Caco-2 (cell line): ENCODE measurements at regions not wholly inside any gene's neighbourhood (a gene's known extent, or its start where the extent isn't known, plus 50 kb on each side); places are given as distances from the start of the nearest gene placed in this dataset.

Experiments
- BruUV-seq: library from RNA; stranded (reverse); fragments of 400-500 nt; replicated peaks from 2 replicates; lab custom pipeline; 2021; lab: Mats Ljungman, UMichigan
- CTCF ChIA-PET: fragments of 300-600 bp; sonication (Branson Sonifier 250); formaldehyde crosslinking; loops from one replicate; lab custom pipeline; 2022; ENCODE audit warnings: antibody characterized with exemption; lab: Charles Lee
- POLR2A ChIA-PET: fragments of 300-600 bp; sonication (Branson Sonifier 250); formaldehyde crosslinking; loops from one replicate; lab custom pipeline; 2022; ENCODE audit warnings: antibody characterized with exemption; lab: Charles Lee
- DNase-seq, 2 experiments: peaks; one replicate each; pipeline versions ENCODE4 v3.0.0 to v3.0.0-alpha.2; 2020 to 2022
- H3K27me3 ChIP-seq: replicated peaks from 2 replicates; pipeline ENCODE4 v1.6.0; 2011; ENCODE audit warnings: low read length; ENCODE audit not compliant: control insufficient read depth, insufficient read depth
- H3K36me3 ChIP-seq: 2 replicates; pipeline ENCODE4 v1.5.1; 2011; ENCODE audit warnings: low read length; ENCODE audit not compliant: control insufficient read depth, insufficient read depth
- H3K4me1 ChIP-seq: fragments of 250-450 bp; sonication (Bioruptor Pico); 2 replicates; pipeline ENCODE4 v1.5.1; 2020; ENCODE audit warnings: mild to moderate bottlenecking
- H3K4me3 ChIP-seq: 2 replicates; pipeline ENCODE4 v1.5.1; 2011; ENCODE audit warnings: low read depth, mild to moderate bottlenecking, control low read depth, low read length
- H3K9me3 ChIP-seq: fragments of 250-450 bp; sonication (Bioruptor Pico); 2 replicates; pipeline ENCODE4 v1.5.1; 2020; ENCODE audit warnings: mild to moderate bottlenecking, moderate library complexity
- H3K27ac Mint-ChIP-seq: one replicate; pipeline ENCODE4 v1.8.0; 2022; ENCODE audit warnings: mixed read lengths; ENCODE audit not compliant: unreplicated experiment
- H3K27me3 Mint-ChIP-seq: one replicate; pipeline ENCODE4 v1.8.0; 2022; ENCODE audit warnings: mixed read lengths; ENCODE audit not compliant: insufficient read depth, unreplicated experiment
- H3K36me3 Mint-ChIP-seq: one replicate; pipeline ENCODE4 v1.8.0; 2022; ENCODE audit warnings: mild to moderate bottlenecking, mixed read lengths; ENCODE audit not compliant: insufficient read depth, unreplicated experiment
- H3K4me1 Mint-ChIP-seq: one replicate; pipeline ENCODE4 v1.8.0; 2022; ENCODE audit warnings: low read depth, mixed read lengths; ENCODE audit not compliant: unreplicated experiment
- H3K4me3 Mint-ChIP-seq: one replicate; pipeline ENCODE4 v1.8.0; 2022; ENCODE audit warnings: mild to moderate bottlenecking, moderate library complexity, mixed read lengths; ENCODE audit not compliant: unreplicated experiment
- H3K9me3 Mint-ChIP-seq: one replicate; pipeline ENCODE4 v1.8.0; 2022; ENCODE audit warnings: mixed read lengths; ENCODE audit not compliant: unreplicated experiment
- CTCF ChIP-seq, 2 experiments: fragments of 200-600 bp in 1 of 2; IDR thresholded peaks; 1 replicate in 1 of 2; 2 replicates in 1 of 2; pipeline versions ENCODE4 v1.5.1 to v1.8.0; 2011 to 2022; ENCODE audit warnings: antibody characterized with exemption in 1 of 2, control low read depth in 1 of 2, inconsistent platforms in 1 of 2, low read depth in 1 of 2, low read length in 1 of 2, mild to moderate bottlenecking in 1 of 2, moderate library complexity in 1 of 2; ENCODE audit not compliant: insufficient read depth in 1 of 2, severe bottlenecking in 1 of 2, unreplicated experiment in 1 of 2
- intact Hi-C: fragments of 100-400 bp; cut with micrococcal nuclease; formaldehyde crosslinking; loops from one replicate; pipeline ENCODE4 v1.10.0; 2022; ENCODE audit not compliant: unreplicated experiment

- BruUV-seq = no TSS peak
- no peak overlapping the region for H3K4me3 ChIP-seq
- no peaks in the 10 kb centered on the region for H3K4me1 Mint-ChIP-seq
- DNase-seq = no peak
- ChIA-PET POLR2A (no interaction called here), CTCF (no interaction called here)
- H3K4me3 Mint-ChIP-seq = no peak overlapping the region
- H3K4me1 ChIP-seq = no peaks in the 10 kb centered on the region
- H3K9me3 ChIP-seq = no peaks in the 10 kb centered on the region
- no peaks in the 10 kb centered on the region for H3K36me3 Mint-ChIP-seq
- H3K27me3 ChIP-seq = no peaks in the 10 kb centered on the region
- H3K36me3 ChIP-seq = no peaks in the 10 kb centered on the region
- intact Hi-C loops = no loop called here
- peaks cover 4% of the 10 kb centered on the region for H3K27me3 Mint-ChIP-seq
- no peak overlapping the region for H3K27ac Mint-ChIP-seq
- no peaks in the 10 kb centered on the region for H3K9me3 Mint-ChIP-seq
- TF ChIP-seq CTCF (IDR thresholded peaks at IDR 0.05; ENCODE audit: insufficient read depth in 1 of 2, low read depth in 1 of 2, low read length in 1 of 2, severe bottlenecking in 1 of 2, unreplicated experiment in 1 of 2) = no peak
Measured at GRCh38 chr2:40004336-40004735, 225.3 kb upstream of the THUMPD2 start.

- H3K27me3 ChIP-seq = no peaks in the 10 kb centered on the region
- no peak for TF ChIP-seq CTCF (IDR thresholded peaks at IDR 0.05; ENCODE audit: insufficient read depth in 1 of 2, low read depth in 1 of 2, low read length in 1 of 2, severe bottlenecking in 1 of 2, unreplicated experiment in 1 of 2)
- Mint-ChIP-seq H3K4me3 (no peak overlapping the region), H3K27ac (no peak overlapping the region), H3K27me3 (peaks cover 4% of the 10 kb centered on the region), H3K36me3 (no peaks in the 10 kb centered on the region), H3K4me1 (no peaks in the 10 kb centered on the region), H3K9me3 (no peaks in the 10 kb centered on the region)
- ChIA-PET CTCF (no interaction called here), POLR2A (no interaction called here)
- no peaks in the 10 kb centered on the region for H3K36me3 ChIP-seq
- no peak overlapping the region for H3K4me3 ChIP-seq
- no peak for DNase-seq
- no TSS peak for BruUV-seq
- H3K9me3 ChIP-seq = no peaks in the 10 kb centered on the region
- intact Hi-C loops = no loop called here
- no peaks in the 10 kb centered on the region for H3K4me1 ChIP-seq
Measured at GRCh38 chr2:40002339-40002738, 223.3 kb upstream of the THUMPD2 start.

- intact Hi-C loops = no loop called here
- no peaks in the 10 kb centered on the region for H3K4me1 Mint-ChIP-seq
- no peaks in the 10 kb centered on the region for H3K9me3 Mint-ChIP-seq
Measured at GRCh38 chr2:39999864-40000263, 220.8 kb upstream of the THUMPD2 start.

More at GRCh38 chr2:39999864-40000263, 220.8 kb upstream of the THUMPD2 start:
- Histone ChIP-seq H3K27me3 (no peaks in the 10 kb centered on the region), H3K36me3 (no peaks in the 10 kb centered on the region), H3K9me3 (no peaks in the 10 kb centered on the region), H3K4me1 (no peaks in the 10 kb centered on the region), H3K4me3 (no peak overlapping the region)
- no TSS peak for BruUV-seq
- ChIA-PET CTCF (no interaction called here), POLR2A (no interaction called here)
- no peak for TF ChIP-seq CTCF (IDR thresholded peaks at IDR 0.05; ENCODE audit: insufficient read depth in 1 of 2, low read depth in 1 of 2, low read length in 1 of 2, severe bottlenecking in 1 of 2, unreplicated experiment in 1 of 2)
- no peak for DNase-seq
- Mint-ChIP-seq H3K4me3 (no peak overlapping the region), H3K27me3 (peaks cover 4% of the 10 kb centered on the region), H3K36me3 (no peaks in the 10 kb centered on the region), H3K27ac (no peak overlapping the region)
